Liver (tissue), 3 donors: ENCODE measurements at regions not wholly inside any gene's neighbourhood (a gene's known extent, or its start where the extent isn't known, plus 50 kb on each side); places are given as distances from the start of the nearest gene placed in this dataset.

ENCODE experiments used
- CTCF ChIP-seq: fragments of 150-350 bp; IDR thresholded peaks from 2 replicates; pipeline ENCODE4 v1.5.1; 2017; ENCODE audit warnings: improper control_type of control experiment, low read depth, low read length; ENCODE audit not compliant: missing input control
- EGR1 ChIP-seq, 2 donors: IDR thresholded peaks; 2 replicates each; pipeline ENCODE4 v1.6.1; 2016 to 2018; ENCODE audit warnings: antibody characterized with exemption in 2 of 2, low read depth in 2 of 2
- FOXA1 ChIP-seq: IDR thresholded peaks from 2 replicates; pipeline ENCODE4 v1.6.1; 2016; ENCODE audit warnings: antibody characterized with exemption
- GABPA ChIP-seq, 2 donors: IDR thresholded peaks in 1 of 2; conservative IDR thresholded peaks in 1 of 2; 2 replicates each; pipeline ENCODE4 v1.6.1; 2016; ENCODE audit warnings: antibody characterized with exemption in 2 of 2, mild to moderate bottlenecking in 1 of 2, moderate library complexity in 1 of 2
- HNF4A ChIP-seq, 2 donors: conservative IDR thresholded peaks; 2 replicates each; pipeline ENCODE4 v1.6.1; 2016; ENCODE audit warnings: antibody characterized with exemption in 2 of 2, mild to moderate bottlenecking in 2 of 2
- JUND ChIP-seq, 2 donors: IDR thresholded peaks; 2 replicates each; pipeline ENCODE4 v1.6.1; 2016; ENCODE audit warnings: antibody characterized with exemption in 2 of 2
- RAD21 ChIP-seq, 2 donors: IDR thresholded peaks; 2 replicates each; pipeline ENCODE4 v1.6.1; 2016; ENCODE audit warnings: antibody characterized with exemption in 2 of 2, mild to moderate bottlenecking in 2 of 2
- REST ChIP-seq: IDR thresholded peaks from 2 replicates; pipeline ENCODE4 v1.6.1; 2016; ENCODE audit warnings: antibody characterized with exemption, mild to moderate bottlenecking
- SP1 ChIP-seq: IDR thresholded peaks from 2 replicates; pipeline ENCODE4 v1.6.1; 2018; ENCODE audit warnings: antibody characterized with exemption, mild to moderate bottlenecking
- TAF1 ChIP-seq: conservative IDR thresholded peaks from 2 replicates; pipeline ENCODE4 v1.6.1; 2016; ENCODE audit warnings: antibody characterized with exemption, mild to moderate bottlenecking
- TF ChIP-seq, protein P1 (sequence below): IDR thresholded peaks from 2 replicates; pipeline ENCODE4 v1.6.1; 2016; ENCODE audit warnings: antibody characterized with exemption
- TF ChIP-seq, protein P2 (sequence below): IDR thresholded peaks from 2 replicates; pipeline ENCODE4 v1.6.1; 2016; ENCODE audit warnings: antibody characterized with exemption
- donor health status: healthy.
- donor health status: healthy.

DNA sequence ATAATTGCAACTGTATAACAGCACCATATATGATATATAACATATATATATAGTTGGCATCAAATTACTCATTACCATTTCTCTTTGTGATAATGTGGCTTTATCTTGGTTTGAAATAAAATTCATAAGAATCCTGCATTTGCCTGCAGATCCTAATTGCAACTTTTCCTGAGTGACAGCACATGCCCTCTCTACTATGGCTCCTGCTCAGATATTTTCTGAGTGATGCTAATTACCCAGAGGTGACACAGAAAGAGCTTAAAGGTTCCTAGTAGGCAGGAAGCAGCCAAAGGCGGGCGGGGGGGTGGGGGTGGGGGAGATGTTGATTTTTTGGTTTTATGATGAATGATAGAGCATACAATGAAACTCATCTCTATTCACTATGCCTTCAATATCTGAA is 370.6 kb downstream of the MFSD1 start:
- TF ChIP-seq JUND (IDR thresholded peaks at IDR 0.05): no peak
- TF ChIP-seq CTCF: no peak
- no peak for TF ChIP-seq TAF1
- no peak for TF ChIP-seq GABPA (IDR thresholded peaks at IDR 0.05 in 1 of 2, conservative IDR thresholded peaks at IDR 0.05 in 1 of 2)
- TF ChIP-seq, protein P1, sequence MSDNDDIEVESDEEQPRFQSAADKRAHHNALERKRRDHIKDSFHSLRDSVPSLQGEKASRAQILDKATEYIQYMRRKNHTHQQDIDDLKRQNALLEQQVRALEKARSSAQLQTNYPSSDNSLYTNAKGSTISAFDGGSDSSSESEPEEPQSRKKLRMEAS: no peak
- TF ChIP-seq SP1: no peak
- TF ChIP-seq FOXA1: no peak
- TF ChIP-seq RAD21 (IDR thresholded peaks at IDR 0.05): no peak
- no peak for TF ChIP-seq EGR1 (IDR thresholded peaks at IDR 0.05; ENCODE audit: low read depth in 2 of 2)
- no peak for TF ChIP-seq REST
- TF ChIP-seq HNF4A (conservative IDR thresholded peaks at IDR 0.05): no peak
- TF ChIP-seq, protein P2, sequence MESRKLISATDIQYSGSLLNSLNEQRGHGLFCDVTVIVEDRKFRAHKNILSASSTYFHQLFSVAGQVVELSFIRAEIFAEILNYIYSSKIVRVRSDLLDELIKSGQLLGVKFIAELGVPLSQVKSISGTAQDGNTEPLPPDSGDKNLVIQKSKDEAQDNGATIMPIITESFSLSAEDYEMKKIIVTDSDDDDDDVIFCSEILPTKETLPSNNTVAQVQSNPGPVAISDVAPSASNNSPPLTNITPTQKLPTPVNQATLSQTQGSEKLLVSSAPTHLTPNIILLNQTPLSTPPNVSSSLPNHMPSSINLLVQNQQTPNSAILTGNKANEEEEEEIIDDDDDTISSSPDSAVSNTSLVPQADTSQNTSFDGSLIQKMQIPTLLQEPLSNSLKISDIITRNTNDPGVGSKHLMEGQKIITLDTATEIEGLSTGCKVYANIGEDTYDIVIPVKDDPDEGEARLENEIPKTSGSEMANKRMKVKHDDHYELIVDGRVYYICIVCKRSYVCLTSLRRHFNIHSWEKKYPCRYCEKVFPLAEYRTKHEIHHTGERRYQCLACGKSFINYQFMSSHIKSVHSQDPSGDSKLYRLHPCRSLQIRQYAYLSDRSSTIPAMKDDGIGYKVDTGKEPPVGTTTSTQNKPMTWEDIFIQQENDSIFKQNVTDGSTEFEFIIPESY: no peak
